HepG2 (cell line): ENCODE measurements at regions not wholly inside any gene's neighbourhood (a gene's known extent, or its start where the extent isn't known, plus 50 kb on each side); places are given as distances from the start of the nearest gene placed in this dataset.
A peak's percentile ranks its signal among the peaks of the same experiment; 100 is the strongest.

ENCODE experiments used
- ATAC-seq: fragments of 200-7000 bp; cut with Tn5 transposase; 3 replicates; pipeline ENCODE4 v1.9.1; 2020; ENCODE audit warnings: mild to moderate bottlenecking, moderate library complexity
- BruUV-seq: library from RNA; stranded (reverse); fragments of 400-500 nt; replicated peaks from 2 replicates; lab custom pipeline; 2021; lab: Mats Ljungman, UMichigan
- CTCF ChIA-PET: fragments of 300-600 bp; formaldehyde crosslinking; extraction: SDS; loops from one replicate; lab custom pipeline; 2021; ENCODE audit warnings: low total read pairs, inconsistent platforms, low intra/inter-chr PET ratio; lab: Yijun Ruan, JAX
- POLR2A ChIA-PET: fragments of 350-600 bp; sonication (Branson Sonifier 250); formaldehyde crosslinking; loops from one replicate; lab custom pipeline; 2020; ENCODE audit warnings: antibody characterized with exemption, inconsistent platforms; lab: Yijun Ruan, JAX
- DNase-seq: peaks from one replicate; pipeline ENCODE4 v3.0.0-alpha.2; 2015; ENCODE audit warnings: low spot score
- FAIRE-seq: peaks from 3 replicates; lab custom pipeline; 2011; peaks lifted over from hg19 to GRCh38; lab: Jason Lieb, UNC
- H2AFZ ChIP-seq: one replicate; pipeline ENCODE4 v1.6.1; 2011; ENCODE audit warnings: low read length, inconsistent platforms
- H3K27ac ChIP-seq: fragments of 300-600 bp; 3 replicates; pipeline ENCODE4 v1.8.0; 2011; ENCODE audit warnings: mixed run types, mild to moderate bottlenecking, mixed read lengths, low read length, inconsistent platforms; ENCODE audit not compliant: insufficient read depth; ENCODE audit errors: extremely low read length
- H3K27me3 ChIP-seq, 2 experiments: fragments of 200-600 bp in 1 of 2; 2 replicates in 1 of 2; 3 replicates in 1 of 2; pipeline versions ENCODE4 v1.6.0 to v1.8.0; 2011; ENCODE audit warnings: low read length in 2 of 2, mild to moderate bottlenecking in 2 of 2, moderate library complexity in 2 of 2, inconsistent platforms in 1 of 2; ENCODE audit not compliant: insufficient read depth in 2 of 2, control insufficient read depth in 1 of 2
- H3K36me3 ChIP-seq, 2 experiments: fragments of 200-600 bp in 1 of 2; replicated peaks in 1 of 2; 2 replicates in 1 of 2; 3 replicates in 1 of 2; pipeline versions ENCODE4 v1.5.1 to v1.8.0; 2011; ENCODE audit warnings: low read length in 2 of 2, inconsistent platforms in 1 of 2; ENCODE audit not compliant: insufficient read depth in 2 of 2, control insufficient read depth in 1 of 2
- H3K4me1 ChIP-seq: 2 replicates; pipeline ENCODE4 v1.5.1; 2012; ENCODE audit warnings: low read length, inconsistent platforms; ENCODE audit not compliant: insufficient read depth
- H3K4me2 ChIP-seq: 2 replicates; pipeline ENCODE4 v1.6.0; 2011; ENCODE audit warnings: low read depth, low read length, inconsistent platforms
- H3K4me3 ChIP-seq, 3 experiments: fragments of 200-600 bp in 1 of 3; sonication (generic), shearing (Covaris generic) in 1 of 3; replicated peaks in 1 of 3; 2 replicates each; pipeline ENCODE4 v1.5.1; 2011 to 2016; ENCODE audit warnings: low read length in 3 of 3, inconsistent platforms in 2 of 3, low read depth in 2 of 3, mild to moderate bottlenecking in 2 of 3, control low read depth in 1 of 3, mixed read lengths in 1 of 3; ENCODE audit not compliant: insufficient read depth in 1 of 3
- H3K79me2 ChIP-seq: one replicate; pipeline ENCODE4 v1.6.1; 2011; ENCODE audit warnings: low read length, inconsistent platforms; ENCODE audit not compliant: insufficient read depth
- H3K9ac ChIP-seq: 2 replicates; pipeline ENCODE4 v1.6.0; 2011; ENCODE audit warnings: mild to moderate bottlenecking, low read depth, low read length, inconsistent platforms; ENCODE audit not compliant: insufficient read depth
- H3K9me3 ChIP-seq: 2 replicates; pipeline ENCODE4 v1.5.1; 2012; ENCODE audit warnings: mild to moderate bottlenecking, low read length
- H4K20me1 ChIP-seq: 2 replicates; pipeline ENCODE4 v1.6.0; 2011; ENCODE audit warnings: inconsistent platforms, mild to moderate bottlenecking, low read length, moderate library complexity; ENCODE audit not compliant: insufficient read depth
- AKNA ChIP-seq: sonication (generic); formaldehyde crosslinking; IDR thresholded peaks from 2 replicates; pipeline ENCODE4 v1.4.0; 2020; ENCODE audit warnings: missing genetic modification reagents, borderline replicate concordance
- ATF7 ChIP-seq, 2 experiments: fragments of 450-650 bp in 1 of 2; sonication (generic) in 1 of 2; formaldehyde crosslinking in 1 of 2; IDR thresholded peaks; 2 replicates each; pipeline versions ENCODE4 v1.4.0 to v1.6.1; 2016 to 2020; ENCODE audit warnings: antibody characterized with exemption in 1 of 2, mild to moderate bottlenecking in 1 of 2, missing genetic modification reagents in 1 of 2
- CREB1 ChIP-seq, 2 experiments: fragments of 450-650 bp in 1 of 2; IDR thresholded peaks; 2 replicates each; pipeline ENCODE4 v1.6.1; 2016 to 2017; ENCODE audit warnings: control low read depth in 1 of 2, mild to moderate bottlenecking in 1 of 2, missing compliant biosample characterization in 1 of 2, missing genetic modification characterization in 1 of 2
- CREM ChIP-seq, 2 experiments: sonication (generic) in 1 of 2; formaldehyde crosslinking in 1 of 2; IDR thresholded peaks; 2 replicates each; pipeline versions ENCODE4 v1.4.0 to v1.6.1; 2016 to 2020; ENCODE audit warnings: antibody characterized with exemption in 1 of 2, mild to moderate bottlenecking in 1 of 2, missing genetic modification reagents in 1 of 2
- POGZ ChIP-seq: sonication (generic); formaldehyde crosslinking; IDR thresholded peaks from 2 replicates; pipeline ENCODE4 v1.4.0; 2020; ENCODE audit warnings: mild to moderate bottlenecking, missing genetic modification reagents
- RFX1 ChIP-seq: fragments of 450-650 bp; IDR thresholded peaks from 2 replicates; pipeline ENCODE4 v1.6.1; 2017
- ZC3H4 ChIP-seq: sonication (generic); formaldehyde crosslinking; IDR thresholded peaks from 2 replicates; pipeline ENCODE4 v1.4.0; 2020; ENCODE audit warnings: missing genetic modification reagents, borderline replicate concordance
- ZNF430 ChIP-seq: sonication (generic); formaldehyde crosslinking; IDR thresholded peaks from 2 replicates; pipeline ENCODE4 v1.9.0; 2021; ENCODE audit warnings: mild to moderate bottlenecking, missing genetic modification reagents
- WGBS: methylation state at CpG from one replicate; pipeline ENCODE4 v1.1.6; 2017; ENCODE audit warnings: low lambda C conversion rate; 5-methylcytosine and 5-hydroxymethylcytosine counted together
- in situ Hi-C: cut with HindIII; loops from 2 replicates; pipeline ENCODE4 v1.10.0; 2017; ENCODE audit warnings: low pct_unique_long_range_greater_than_20kb; ENCODE audit not compliant: extremely low pct_ligation_motif_present
- intact Hi-C: fragments of 100-400 bp; cut with micrococcal nuclease; formaldehyde crosslinking; loops from one replicate; pipeline ENCODE4 v1.10.0; 2022; ENCODE audit not compliant: unreplicated experiment

GRCh38 chr1:201637282-201638079 lies 98.6 kb downstream of the NAV1 start:
- ChIA-PET POLR2A (no interaction called here), CTCF (no interaction called here)
- ATAC-seq (no peak), DNase-seq (no peak), FAIRE-seq (no peak)
- intact Hi-C loops (no loop called here), in situ Hi-C loops (no loop called here)
- Histone ChIP-seq H4K20me1 (no peaks in the 10 kb centered on the region), H3K9me3 (no peaks in the 10 kb centered on the region), H3K79me2 (no peaks in the 10 kb centered on the region), H2AFZ (no peak overlapping the region), H3K9ac (no peak overlapping the region), H3K27ac (no peak overlapping the region), H3K4me2 (no peak overlapping the region), H3K4me3 (no peak overlapping the region), H3K27me3 (peaks cover 1 to 19% of the 10 kb centered on the region in 2 experiments; a peak in 2 of 5 replicates), H3K36me3 (no peaks in the 10 kb centered on the region), H3K4me1 (no peaks in the 10 kb centered on the region)
- no TSS peak for BruUV-seq
- peak; percentile 38; the same call in 1 of the 2 replicates for TF ChIP-seq CREB1 (IDR thresholded peaks at IDR 0.05)
- no peak for TF ChIP-seq CREB1 (CRISPR knock-in tag; IDR thresholded peaks at IDR 0.05)
- TF ChIP-seq ATF7 (IDR thresholded peaks at IDR 0.05), result peak; percentile 50; the same call in 1 of the 2 replicates
- no peak for TF ChIP-seq ATF7 (CRISPR knock-in tag; IDR thresholded peaks at IDR 0.05)
- no peak for TF ChIP-seq ZNF430 (CRISPR knock-in tag)
- peak; percentile 62 for TF ChIP-seq RFX1
- WGBS, result under 1% methylated on average over 4 of the region's 4 CpGs

GRCh38 chr1:201639391-201639790 lies 100.5 kb downstream of the NAV1 start:
- POLR2A ChIA-PET, result no interaction called here
- 0% methylated on average over 4 of the region's 7 CpGs for WGBS
- H3K9ac ChIP-seq, result no peak overlapping the region
- H3K4me3 ChIP-seq, result no peak overlapping the region
- no peaks in the 10 kb centered on the region for H3K79me2 ChIP-seq
- no peaks in the 10 kb centered on the region for H3K9me3 ChIP-seq
- no peaks in the 10 kb centered on the region for H3K4me1 ChIP-seq
- no peaks in the 10 kb centered on the region for H3K36me3 ChIP-seq
- in situ Hi-C loops (no loop called here), intact Hi-C loops (no loop called here)
- H4K20me1 ChIP-seq, result no peaks in the 10 kb centered on the region
- no peak overlapping the region for H2AFZ ChIP-seq
- DNase-seq, result no peak
- BruUV-seq, result no TSS peak
- CTCF ChIA-PET, result no interaction called here
- no peak overlapping the region for H3K27ac ChIP-seq
- no peak for FAIRE-seq
- peaks cover 1 to 17% of the 10 kb centered on the region in 2 experiments; a peak in 3 of 5 replicates for H3K27me3 ChIP-seq
- ATAC-seq, result no peak
- no peak overlapping the region for H3K4me2 ChIP-seq
- no peak for TF ChIP-seq CREM (IDR thresholded peaks at IDR 0.05)
- no peak for TF ChIP-seq CREM (CRISPR knock-in tag; IDR thresholded peaks at IDR 0.05)
- no peak for TF ChIP-seq ZC3H4 (CRISPR knock-in tag)
- TF ChIP-seq POGZ (CRISPR knock-in tag), result no peak
- no peak for TF ChIP-seq AKNA
